ENCODE measurements at regions not wholly inside any gene's neighbourhood (a gene's known extent, or its start where the extent isn't known, plus 50 kb on each side); places are given as distances from the start of the nearest gene placed in this dataset.

- Histone ChIP-seq H3K79me2 (ENCODE audit: control insufficient read depth, insufficient read depth, low read length) (no peaks in the 10 kb centered on the region), H4K20me1 (ENCODE audit: control insufficient read depth, insufficient read depth) (no peaks in the 10 kb centered on the region), H3K9me3 (replicated peaks; ENCODE audit: control insufficient read depth, insufficient read depth, low read length) (no peaks in the 10 kb centered on the region), H3K9ac (ENCODE audit: control insufficient read depth, insufficient read depth, low read length) (no peak overlapping the region), H3K27me3 (replicated peaks in 1 of 2; ENCODE audit: control insufficient read depth in 2 of 2, insufficient read depth in 2 of 2, low read length in 1 of 2) (no peaks in the 10 kb centered on the region), H3K4me2 (ENCODE audit: control insufficient read depth, insufficient read depth) (no peak overlapping the region), H2AFZ (ENCODE audit: control insufficient read depth, low read depth, low read length) (no peak overlapping the region), H3K36me3 (ENCODE audit: control insufficient read depth in 2 of 2, insufficient read depth in 2 of 2, low read length in 1 of 2) (no peaks in the 10 kb centered on the region), H3K27ac (ENCODE audit: control insufficient read depth, insufficient read depth) (no peak overlapping the region), H3K4me1 (ENCODE audit: control insufficient read depth, insufficient read depth, low read length) (no peaks in the 10 kb centered on the region), H3K4me3 (no peak overlapping the region)
- intact Hi-C loops (cut with micrococcal nuclease; ENCODE audit: unreplicated experiment), result no loop called here
- TF ChIP-seq FOS (IDR thresholded peaks at IDR 0.05; ENCODE audit: borderline replicate concordance, extremely low read depth, insufficient read length) (no peak), SKIL (IDR thresholded peaks at IDR 0.05; ENCODE audit: low read depth, poor library complexity, severe bottlenecking) (no peak), CREB1 (IDR thresholded peaks at IDR 0.05; ENCODE audit: low read depth) (no peak), SMC3 (IDR thresholded peaks at IDR 0.05; ENCODE audit: borderline replicate concordance, low read length) (no peak), NR2C2 (IDR thresholded peaks at IDR 0.05; ENCODE audit: borderline replicate concordance, control insufficient read depth, insufficient read length, low read depth) (no peak), GABPA (IDR thresholded peaks at IDR 0.05; ENCODE audit: low read depth) (no peak), PAX5 (IDR thresholded peaks at IDR 0.05; ENCODE audit: borderline replicate concordance, low read depth, low read length) (peak; percentile 55; the same call in 1 of the 2 replicates), SUPT20H (IDR thresholded peaks at IDR 0.05; ENCODE audit: borderline replicate concordance, control insufficient read depth, low read depth, low read length) (no peak)
- ChIA-PET SMC1A (ENCODE audit: uncharacterized antibody, unreplicated experiment) (interaction anchor here (0.7 to 1.0 kb wide), 3 partner anchors 10 to 45 kb away, joined by 3 to 4 read pairs (median 3); no protein-coding TSS in a partner anchor), CTCF (interaction anchor here (1.4 kb wide), 1 partner anchor 548 kb away, joined by 3 read pairs; no protein-coding TSS in a partner anchor), RAD21 (ENCODE audit: unreplicated experiment) (no interaction called here), POLR2A (no interaction called here)
- FAIRE-seq (no peak), ATAC-seq (no peak), DNase-seq (ENCODE audit: low read depth, low spot score) (no peak)
- WGBS (ENCODE audit: insufficient coverage, insufficient replicate concordance, low lambda C conversion rate, missing lambda C conversion rate), result 21% methylated on average over 5 of the region's 5 CpGs
- in situ Hi-C loops (cut with MboI), result no loop called here
- BruUV-seq (replicated peaks), result no TSS peak
These were observed 758.9 kb upstream of the MMS22L start for GRCh38 chr6:98041921-98042320.

Data from GM12878 (cell line).